Common myeloid progenitor, CD34-positive (primary cell): ENCODE measurements at regions not wholly inside any gene's neighbourhood (a gene's known extent, or its start where the extent isn't known, plus 50 kb on each side); places are given as distances from the start of the nearest gene placed in this dataset.

ENCODE experiments used
- CTCF ChIA-PET: fragments of 350-600 bp; sonication (Branson Sonifier 250); formaldehyde crosslinking; loops from one replicate; lab custom pipeline; 2021; ENCODE audit warnings: antibody characterized with exemption; lab: Charles Lee
- POLR2A ChIA-PET: fragments of 350-600 bp; sonication (Branson Sonifier 250); formaldehyde crosslinking; loops from one replicate; lab custom pipeline; 2021; ENCODE audit warnings: antibody characterized with exemption; lab: Charles Lee
- DNase-seq, 3 donors: peaks; one replicate each; pipeline versions ENCODE4 v3.0.0 to v3.0.0-alpha.2; 2013
- H3K27ac ChIP-seq, 2 experiments: 1 replicate in 1 of 2; 2 replicates in 1 of 2; pipeline ENCODE4 v1.7.0; 2013; ENCODE audit warnings: inconsistent platforms in 2 of 2, low read length in 2 of 2, mild to moderate bottlenecking in 2 of 2, low read depth in 1 of 2, moderate library complexity in 1 of 2; ENCODE audit not compliant: severe bottlenecking in 2 of 2, insufficient read depth in 1 of 2, poor library complexity in 1 of 2
- H3K27me3 ChIP-seq, 5 experiments: replicated peaks in 2 of 5; 1 replicate in 3 of 5; 2 replicates in 2 of 5; pipeline versions ENCODE4 v1.6.1 to v1.7.0; 2013; ENCODE audit warnings: low read length in 4 of 5, mild to moderate bottlenecking in 2 of 5, moderate library complexity in 2 of 5, inconsistent platforms in 1 of 5; ENCODE audit not compliant: insufficient read depth in 5 of 5, control insufficient read depth in 4 of 5
- H3K36me3 ChIP-seq, 4 experiments: 1 replicate in 2 of 4; 2 replicates in 2 of 4; pipeline versions ENCODE4 v1.6.1 to v1.7.0; 2013; ENCODE audit warnings: low read length in 3 of 4, control low read depth in 1 of 4, mild to moderate bottlenecking in 1 of 4; ENCODE audit not compliant: control insufficient read depth in 4 of 4, insufficient read depth in 4 of 4
- H3K4me1 ChIP-seq, 4 experiments: 1 replicate in 3 of 4; 2 replicates in 1 of 4; pipeline versions ENCODE4 v1.6.1 to v1.7.1; 2013; ENCODE audit warnings: low read length in 3 of 4, mild to moderate bottlenecking in 3 of 4, control low read depth in 1 of 4, inconsistent platforms in 1 of 4, moderate library complexity in 1 of 4; ENCODE audit not compliant: control insufficient read depth in 4 of 4, insufficient read depth in 4 of 4; ENCODE audit errors: control extremely low read depth in 1 of 4
- H3K4me3 ChIP-seq, 7 experiments: 1 replicate in 4 of 7; 2 replicates in 3 of 7; pipeline versions ENCODE4 v1.5.1 to v1.7.0; 2013; ENCODE audit warnings: mild to moderate bottlenecking in 7 of 7, low read length in 6 of 7, moderate library complexity in 6 of 7, inconsistent platforms in 2 of 7, low read depth in 2 of 7, control low read depth in 1 of 7; ENCODE audit not compliant: insufficient read depth in 4 of 7, control insufficient read depth in 1 of 7; ENCODE audit errors: extremely low read depth in 1 of 7
- H3K9me3 ChIP-seq, 5 experiments: 1 replicate in 4 of 5; 2 replicates in 1 of 5; pipeline versions ENCODE4 v1.6.1 to v1.7.1; 2013; ENCODE audit warnings: low read length in 4 of 5, mild to moderate bottlenecking in 2 of 5, inconsistent platforms in 1 of 5, low read depth in 1 of 5, moderate library complexity in 1 of 5; ENCODE audit not compliant: control insufficient read depth in 4 of 5, insufficient read depth in 2 of 5; ENCODE audit errors: control extremely low read depth in 1 of 5
- WGBS: methylation state at CpG from one replicate; pipeline ENCODE4 v1.1.5; 2013; ENCODE audit not compliant: insufficient coverage; 5-methylcytosine and 5-hydroxymethylcytosine counted together

- POLR2A ChIA-PET: no interaction called here
- WGBS: 80% methylated on average over 1 of the region's 2 CpGs
Observed at GRCh38 chr18:60485201-60485600, 112.6 kb upstream of the MC4R start.

GRCh38 chr18:60493066-60493465 lies 120.5 kb upstream of the MC4R start:
- no peak overlapping the region for H3K27ac ChIP-seq
- no peak for DNase-seq
- POLR2A ChIA-PET: no interaction called here
- no peaks in the 10 kb centered on the region for H3K36me3 ChIP-seq
- no peak overlapping the region for H3K4me3 ChIP-seq
- no peaks in the 10 kb centered on the region for H3K9me3 ChIP-seq
- CTCF ChIA-PET: interaction anchor here (0.9 kb wide), 1 partner anchor 44 kb away, joined by 3 read pairs; no protein-coding TSS in a partner anchor
- H3K4me1 ChIP-seq: no peaks in the 10 kb centered on the region
- 80% methylated on average over 1 of the region's 4 CpGs for WGBS
- peaks cover 0 to 2% (median 0%) of the 10 kb centered on the region in 5 experiments for H3K27me3 ChIP-seq

More at GRCh38 chr18:60485201-60485600, 112.6 kb upstream of the MC4R start:
- no peaks in the 10 kb centered on the region for H3K4me1 ChIP-seq
- no peaks in the 10 kb centered on the region for H3K27me3 ChIP-seq
- H3K9me3 ChIP-seq: no peaks in the 10 kb centered on the region
- CTCF ChIA-PET: no interaction called here
- H3K27ac ChIP-seq: no peak overlapping the region
- no peak for DNase-seq
- no peaks in the 10 kb centered on the region for H3K36me3 ChIP-seq
- no peak overlapping the region for H3K4me3 ChIP-seq

GRCh38 chr18:60499675-60500074 lies 127.1 kb upstream of the MC4R start:
- Histone ChIP-seq H3K4me3 (no peak overlapping the region), H3K27ac (no peak overlapping the region), H3K27me3 (no peaks in the 10 kb centered on the region), H3K4me1 (no peaks in the 10 kb centered on the region), H3K36me3 (no peaks in the 10 kb centered on the region), H3K9me3 (no peaks in the 10 kb centered on the region)
- POLR2A ChIA-PET: no interaction called here
- CTCF ChIA-PET: no interaction called here
- 93% methylated on average over 4 of the region's 4 CpGs for whole genome bisulfite sequencing
- DNase-seq: no peak

- no peaks in the 10 kb centered on the region for H3K4me1 ChIP-seq
- peak in 2 of 3 donors; percentile 0 to 2 for DNase-seq
- no peak overlapping the region for H3K4me3 ChIP-seq
- H3K36me3 ChIP-seq: no peaks in the 10 kb centered on the region
- no peaks in the 10 kb centered on the region for H3K27me3 ChIP-seq
- ChIA-PET CTCF (interaction anchor here (1.0 kb wide), 1 partner anchor 14 kb away, joined by 3 read pairs; no protein-coding TSS in a partner anchor), POLR2A (no interaction called here)
- 86% methylated on average over 1 of the region's 2 CpGs for WGBS
- no peaks in the 10 kb centered on the region for H3K9me3 ChIP-seq
- no peak overlapping the region for H3K27ac ChIP-seq
Observed at GRCh38 chr18:60500960-60501359, 128.4 kb upstream of the MC4R start.

GRCh38 chr18:60502591-60502990 lies 130.0 kb upstream of the MC4R start:
- CTCF ChIA-PET: no interaction called here
- POLR2A ChIA-PET: no interaction called here
- H3K27ac ChIP-seq: no peak overlapping the region
- no peaks in the 10 kb centered on the region for H3K27me3 ChIP-seq
- H3K36me3 ChIP-seq: no peaks in the 10 kb centered on the region
- no peaks in the 10 kb centered on the region for H3K4me1 ChIP-seq
- no peaks in the 10 kb centered on the region for H3K9me3 ChIP-seq
- no peak for DNase-seq
- H3K4me3 ChIP-seq: no peak overlapping the region
- WGBS: 100% methylated on average over 1 of the region's 5 CpGs

- Histone ChIP-seq H3K4me1 (no peaks in the 10 kb centered on the region), H3K36me3 (no peaks in the 10 kb centered on the region), H3K4me3 (no peak overlapping the region), H3K9me3 (no peaks in the 10 kb centered on the region), H3K27me3 (no peaks in the 10 kb centered on the region), H3K27ac (no peak overlapping the region)
- no peak for DNase-seq
- WGBS: no CpG with 5 or more reads among the region's 2 CpGs
- ChIA-PET POLR2A (no interaction called here), CTCF (no interaction called here)
Observed at GRCh38 chr18:60503199-60503598, 130.6 kb upstream of the MC4R start.

- no peaks in the 10 kb centered on the region for H3K27me3 ChIP-seq
- CTCF ChIA-PET: no interaction called here
- whole genome bisulfite sequencing: no CpG with 5 or more reads among the region's 1 CpG
- no peak for DNase-seq
- H3K4me1 ChIP-seq: no peaks in the 10 kb centered on the region
- POLR2A ChIA-PET: no interaction called here
- no peak overlapping the region for H3K27ac ChIP-seq
- no peak overlapping the region for H3K4me3 ChIP-seq
- no peaks in the 10 kb centered on the region for H3K36me3 ChIP-seq
- no peaks in the 10 kb centered on the region for H3K9me3 ChIP-seq
Observed at GRCh38 chr18:60506190-60506589, 133.6 kb upstream of the MC4R start.
